ENCODE measurements at regions not wholly inside any gene's neighbourhood (a gene's known extent, or its start where the extent isn't known, plus 50 kb on each side); places are given as distances from the start of the nearest gene placed in this dataset.

- TF ChIP-seq SUZ12 (IDR thresholded peaks at IDR 0.05) (no peak), NFRKB (IDR thresholded peaks at IDR 0.05) (no peak), CTBP1 (IDR thresholded peaks at IDR 0.05; ENCODE audit: borderline replicate concordance) (no peak), ARNT (IDR thresholded peaks at IDR 0.05) (no peak)
Observed at GRCh38 chr11:56816259-56816658, 67.8 kb upstream of the OR9G4 start.
